ENCODE measurements at regions not wholly inside any gene's neighbourhood (a gene's known extent, or its start where the extent isn't known, plus 50 kb on each side); places are given as distances from the start of the nearest gene placed in this dataset.

DNA sequence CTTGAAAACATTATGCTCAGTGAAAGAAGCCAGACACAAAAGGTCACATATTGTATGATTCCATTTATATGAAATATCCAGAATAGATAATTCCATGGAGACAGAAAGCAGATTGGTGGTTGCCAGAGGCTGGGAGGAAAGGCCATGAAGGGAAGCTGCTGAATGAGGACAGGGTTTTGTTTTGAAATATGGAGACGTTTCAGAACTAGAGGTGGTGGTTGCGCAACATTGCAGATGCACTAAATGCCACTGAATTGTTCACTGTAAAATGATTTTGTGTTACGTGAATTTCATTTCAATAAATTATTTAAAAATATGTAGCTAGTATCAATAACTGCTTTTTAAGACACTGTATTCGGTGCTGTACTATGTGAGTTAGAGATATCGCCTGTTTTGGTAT lies 101.7 kb upstream of the ZNF236 start:
- no peaks in the 10 kb centered on the region for H3K9me3 ChIP-seq (ENCODE audit: low read length)
- H2AFZ ChIP-seq (ENCODE audit: low read length) = no peak overlapping the region
- H3K27ac ChIP-seq (ENCODE audit: low read depth, low read length, poor library complexity, severe bottlenecking) = no peak overlapping the region
- no peak overlapping the region for H3K9ac ChIP-seq (ENCODE audit: low read length)
- no peak overlapping the region for H3K4me2 ChIP-seq (ENCODE audit: low read length)
- no peaks in the 10 kb centered on the region for H3K9me2 ChIP-seq (ENCODE audit: low read depth, low read length)
- H3K4me1 ChIP-seq (ENCODE audit: insufficient read depth, low read length, severe bottlenecking) = no peaks in the 10 kb centered on the region
- no peaks in the 10 kb centered on the region for H3K79me2 ChIP-seq (ENCODE audit: insufficient read depth, low read length)
- no peaks in the 10 kb centered on the region for H4K20me1 ChIP-seq (ENCODE audit: insufficient read depth, low read length)
- H3K4me3 ChIP-seq (ENCODE audit: low read depth, low read length, poor library complexity, severe bottlenecking) = no peak overlapping the region
- H3F3A ChIP-seq (ENCODE audit: insufficient read depth, low read length) = no peaks in the 10 kb centered on the region
- peaks cover 3% of the 10 kb centered on the region; the same call in 1 of the 2 replicates for H3K27me3 ChIP-seq (ENCODE audit: insufficient read depth, low read length)
- TF ChIP-seq, protein P1, sequence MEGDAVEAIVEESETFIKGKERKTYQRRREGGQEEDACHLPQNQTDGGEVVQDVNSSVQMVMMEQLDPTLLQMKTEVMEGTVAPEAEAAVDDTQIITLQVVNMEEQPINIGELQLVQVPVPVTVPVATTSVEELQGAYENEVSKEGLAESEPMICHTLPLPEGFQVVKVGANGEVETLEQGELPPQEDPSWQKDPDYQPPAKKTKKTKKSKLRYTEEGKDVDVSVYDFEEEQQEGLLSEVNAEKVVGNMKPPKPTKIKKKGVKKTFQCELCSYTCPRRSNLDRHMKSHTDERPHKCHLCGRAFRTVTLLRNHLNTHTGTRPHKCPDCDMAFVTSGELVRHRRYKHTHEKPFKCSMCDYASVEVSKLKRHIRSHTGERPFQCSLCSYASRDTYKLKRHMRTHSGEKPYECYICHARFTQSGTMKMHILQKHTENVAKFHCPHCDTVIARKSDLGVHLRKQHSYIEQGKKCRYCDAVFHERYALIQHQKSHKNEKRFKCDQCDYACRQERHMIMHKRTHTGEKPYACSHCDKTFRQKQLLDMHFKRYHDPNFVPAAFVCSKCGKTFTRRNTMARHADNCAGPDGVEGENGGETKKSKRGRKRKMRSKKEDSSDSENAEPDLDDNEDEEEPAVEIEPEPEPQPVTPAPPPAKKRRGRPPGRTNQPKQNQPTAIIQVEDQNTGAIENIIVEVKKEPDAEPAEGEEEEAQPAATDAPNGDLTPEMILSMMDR (IDR thresholded peaks at IDR 0.05; ENCODE audit: low read length) = no peak
- no peak for TF ChIP-seq EZH2 (IDR thresholded peaks at IDR 0.05; ENCODE audit: borderline replicate concordance, low read length)
- H3K36me3 ChIP-seq (ENCODE audit: insufficient read depth, low read length) = no peaks in the 10 kb centered on the region

DNA sequence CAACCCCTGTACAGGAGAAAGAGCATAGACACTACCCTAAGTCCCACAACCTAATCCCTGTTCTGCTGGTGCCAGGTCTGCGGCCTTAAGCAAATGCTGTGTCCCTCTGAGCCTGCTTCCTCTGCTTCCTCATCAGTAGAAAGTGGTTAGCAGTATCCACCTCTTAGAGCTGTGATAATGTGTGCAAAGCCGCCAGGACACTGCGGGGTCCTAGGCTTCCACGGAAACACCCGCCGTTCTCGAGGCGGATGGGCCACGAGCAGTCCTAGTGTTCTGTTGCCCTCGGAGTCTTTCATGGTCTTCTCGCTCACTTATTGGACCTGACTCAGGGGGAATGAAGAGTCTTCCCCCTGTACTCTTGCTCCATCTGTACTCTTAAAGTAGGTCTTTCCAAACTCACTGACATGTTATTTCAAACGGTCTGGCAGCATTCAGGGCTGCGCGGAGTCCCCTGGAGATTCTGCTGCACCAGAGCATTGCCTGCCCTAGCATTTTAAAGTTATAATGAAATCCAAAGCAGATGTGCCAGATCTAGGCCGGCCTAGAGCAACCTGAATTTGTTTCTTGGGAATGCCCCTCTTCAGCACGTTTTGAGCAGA lies 107.2 kb upstream of the ZNF236 start:
- no peaks in the 10 kb centered on the region for H3K9me3 ChIP-seq (ENCODE audit: low read length)
- H3K4me1 ChIP-seq (ENCODE audit: insufficient read depth, low read length, severe bottlenecking) = no peaks in the 10 kb centered on the region
- H3F3A ChIP-seq (ENCODE audit: insufficient read depth, low read length) = no peaks in the 10 kb centered on the region
- no peaks in the 10 kb centered on the region for H3K9me2 ChIP-seq (ENCODE audit: low read depth, low read length)
- H3K79me2 ChIP-seq (ENCODE audit: insufficient read depth, low read length) = no peaks in the 10 kb centered on the region
- H3K36me3 ChIP-seq (ENCODE audit: insufficient read depth, low read length) = no peaks in the 10 kb centered on the region
- H3K4me2 ChIP-seq (ENCODE audit: low read length) = no peak overlapping the region
- H3K27ac ChIP-seq (ENCODE audit: low read depth, low read length, poor library complexity, severe bottlenecking) = no peak overlapping the region
- H3K4me3 ChIP-seq (ENCODE audit: low read depth, low read length, poor library complexity, severe bottlenecking) = no peak overlapping the region
- no peaks in the 10 kb centered on the region for H4K20me1 ChIP-seq (ENCODE audit: insufficient read depth, low read length)
- TF ChIP-seq, protein P1 (IDR thresholded peaks at IDR 0.05; ENCODE audit: low read length) = no peak
- H2AFZ ChIP-seq (ENCODE audit: low read length) = no peak overlapping the region
- H3K9ac ChIP-seq (ENCODE audit: low read length) = no peak overlapping the region
- H3K27me3 ChIP-seq (ENCODE audit: insufficient read depth, low read length) = no peaks in the 10 kb centered on the region; the same call in 1 of the 2 replicates

DNA sequence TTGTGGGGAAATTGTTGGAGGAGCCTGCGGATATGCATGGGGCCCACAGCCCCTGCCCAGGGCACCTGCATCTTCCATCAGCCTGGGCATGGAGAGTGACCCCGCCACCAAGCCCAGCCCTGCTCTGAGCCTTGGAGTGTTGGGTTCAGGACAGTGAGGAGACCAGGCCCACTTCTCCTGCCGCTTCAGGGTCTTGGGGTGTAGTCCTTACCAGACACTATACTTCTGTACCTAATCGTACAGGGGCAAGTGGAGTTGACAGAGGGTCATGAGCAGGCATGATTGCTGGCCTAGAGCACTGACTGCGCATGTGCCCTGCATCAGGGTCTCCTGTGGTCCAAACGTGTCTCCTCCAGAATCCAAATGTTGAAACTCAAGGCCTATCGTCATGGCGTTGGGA lies 108.9 kb upstream of the ZNF236 start:
- H2AFZ ChIP-seq (ENCODE audit: low read length) = no peak overlapping the region
- H3F3A ChIP-seq (ENCODE audit: insufficient read depth, low read length) = no peaks in the 10 kb centered on the region
- no peaks in the 10 kb centered on the region for H3K36me3 ChIP-seq (ENCODE audit: insufficient read depth, low read length)
- H3K27ac ChIP-seq (ENCODE audit: low read depth, low read length, poor library complexity, severe bottlenecking) = no peak overlapping the region
- H3K4me3 ChIP-seq (ENCODE audit: low read depth, low read length, poor library complexity, severe bottlenecking) = no peak overlapping the region
- no peak overlapping the region for H3K4me2 ChIP-seq (ENCODE audit: low read length)
- H3K9ac ChIP-seq (ENCODE audit: low read length) = no peak overlapping the region
- H3K27me3 ChIP-seq (ENCODE audit: insufficient read depth, low read length) = no peaks in the 10 kb centered on the region; the same call in 1 of the 2 replicates
- H3K4me1 ChIP-seq (ENCODE audit: insufficient read depth, low read length, severe bottlenecking) = no peaks in the 10 kb centered on the region
- no peaks in the 10 kb centered on the region for H4K20me1 ChIP-seq (ENCODE audit: insufficient read depth, low read length)
- H3K9me3 ChIP-seq (ENCODE audit: low read length) = no peaks in the 10 kb centered on the region
- TF ChIP-seq EZH2 (IDR thresholded peaks at IDR 0.05; ENCODE audit: borderline replicate concordance, low read length) = no peak
- TF ChIP-seq, protein P1 (IDR thresholded peaks at IDR 0.05; ENCODE audit: low read length) = no peak
- H3K79me2 ChIP-seq (ENCODE audit: insufficient read depth, low read length) = no peaks in the 10 kb centered on the region
- H3K9me2 ChIP-seq (ENCODE audit: low read depth, low read length) = no peaks in the 10 kb centered on the region
